Naive thymus-derived CD4-positive, alpha-beta T cell (primary cell): ENCODE measurements at regions not wholly inside any gene's neighbourhood (a gene's known extent, or its start where the extent isn't known, plus 50 kb on each side); places are given as distances from the start of the nearest gene placed in this dataset.

ENCODE experiments used
- ATAC-seq: fragments of 150-1000 bp; cut with Tn5 transposase; 2 replicates; pipeline ENCODE4 v1.10.0; 2021; ENCODE audit warnings: mild to moderate bottlenecking, moderate library complexity
- CTCF ChIA-PET: fragments of 350-600 bp; sonication (Branson Sonifier 250); formaldehyde crosslinking; loops from one replicate; lab custom pipeline; 2021; ENCODE audit warnings: antibody characterized with exemption; lab: Charles Lee
- POLR2A ChIA-PET: fragments of 350-600 bp; sonication (Branson Sonifier 250); formaldehyde crosslinking; loops from one replicate; lab custom pipeline; 2021; ENCODE audit warnings: antibody characterized with exemption, inconsistent platforms; lab: Charles Lee
- DNase-seq, 9 donors: peaks; one replicate each; pipeline versions ENCODE4 v3.0.0 to v3.0.0-alpha.2; 2020 to 2022; ENCODE audit warnings: mixed read lengths in 1 of 9
- H3K27ac ChIP-seq: one replicate; pipeline ENCODE4 v1.7.0; 2013; ENCODE audit warnings: mild to moderate bottlenecking, low read depth, low read length, moderate library complexity
- H3K27me3 ChIP-seq, 2 donors: one replicate each; pipeline ENCODE4 v1.7.0; 2013; ENCODE audit warnings: low read length in 2 of 2, mild to moderate bottlenecking in 2 of 2, moderate library complexity in 2 of 2; ENCODE audit not compliant: control insufficient read depth in 2 of 2, insufficient read depth in 2 of 2
- H3K36me3 ChIP-seq, 3 experiments: 1 replicate in 2 of 3; 2 replicates in 1 of 3; pipeline ENCODE4 v1.7.0; 2013; ENCODE audit warnings: low read length in 3 of 3, mild to moderate bottlenecking in 3 of 3, moderate library complexity in 1 of 3; ENCODE audit not compliant: insufficient read depth in 3 of 3, control insufficient read depth in 2 of 3
- H3K4me1 ChIP-seq, 2 donors: one replicate each; pipeline ENCODE4 v1.7.0; 2013; ENCODE audit warnings: low read length in 2 of 2, mild to moderate bottlenecking in 2 of 2, moderate library complexity in 1 of 2; ENCODE audit not compliant: control insufficient read depth in 2 of 2, insufficient read depth in 2 of 2
- H3K4me3 ChIP-seq: 2 replicates; pipeline ENCODE4 v1.7.0; 2013; ENCODE audit warnings: mild to moderate bottlenecking, low read length
- H3K9me3 ChIP-seq, 3 experiments: 1 replicate in 2 of 3; 2 replicates in 1 of 3; pipeline ENCODE4 v1.7.0; 2013; ENCODE audit warnings: low read length in 3 of 3; ENCODE audit not compliant: control insufficient read depth in 2 of 3
- H3K27ac Mint-ChIP-seq, 9 donors: one replicate each; pipeline ENCODE4 v1.8.0; 2020 to 2022; ENCODE audit warnings: mixed read lengths in 9 of 9, mild to moderate bottlenecking in 8 of 9, moderate library complexity in 5 of 9, inconsistent platforms in 2 of 9
- H3K27me3 Mint-ChIP-seq, 5 donors: one replicate each; pipeline ENCODE4 v1.8.0; 2021 to 2022; ENCODE audit warnings: mixed read lengths in 5 of 5, mild to moderate bottlenecking in 1 of 5
- H3K36me3 Mint-ChIP-seq, 5 donors: one replicate each; pipeline ENCODE4 v1.8.0; 2020 to 2022; ENCODE audit warnings: mixed read lengths in 5 of 5, mild to moderate bottlenecking in 3 of 5, inconsistent platforms in 1 of 5
- H3K4me1 Mint-ChIP-seq, 7 donors: one replicate each; pipeline ENCODE4 v1.8.0; 2020 to 2022; ENCODE audit warnings: mixed read lengths in 7 of 7, mild to moderate bottlenecking in 3 of 7, inconsistent platforms in 1 of 7
- H3K4me3 Mint-ChIP-seq, 10 donors: one replicate each; pipeline ENCODE4 v1.8.0; 2020 to 2022; ENCODE audit warnings: mild to moderate bottlenecking in 10 of 10, mixed read lengths in 10 of 10, moderate library complexity in 6 of 10, inconsistent platforms in 2 of 10
- H3K9me3 Mint-ChIP-seq, 11 donors: one replicate each; pipeline ENCODE4 v1.8.0; 2020 to 2022; ENCODE audit warnings: mixed read lengths in 11 of 11, mild to moderate bottlenecking in 4 of 11, inconsistent platforms in 1 of 11, moderate library complexity in 1 of 11
- intact Hi-C, 2 donors: fragments of 100-400 bp; cut with micrococcal nuclease; formaldehyde crosslinking; loops; one replicate each; pipeline ENCODE4 v1.15.1; 2023

DNA sequence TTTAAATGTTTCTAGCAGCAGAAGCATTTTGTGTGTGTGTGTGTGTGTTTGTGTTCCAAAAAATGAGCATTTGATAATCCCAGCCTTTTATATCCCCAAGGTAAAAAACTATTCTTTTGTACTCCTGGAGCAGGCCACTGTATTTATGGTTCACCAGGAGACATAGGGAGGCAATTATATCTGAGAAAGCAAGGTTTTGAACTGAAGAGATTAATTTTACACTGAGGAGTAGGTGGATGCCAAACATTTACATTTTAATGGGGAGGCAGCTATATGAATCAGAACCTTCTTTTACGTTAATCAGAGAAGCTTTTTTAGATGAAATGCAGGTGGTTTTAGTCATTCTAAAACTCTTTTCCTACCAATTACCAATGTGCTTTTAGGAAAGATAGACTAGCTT, 1374.0 kb upstream of the TENM4 start:
- H3K4me1 ChIP-seq, result no peaks in the 10 kb centered on the region
- no peaks in the 10 kb centered on the region for H3K36me3 ChIP-seq
- DNase-seq (no peak), ATAC-seq (no peak)
- Mint-ChIP-seq H3K36me3 (no peaks in the 10 kb centered on the region), H3K27ac (no peak overlapping the region), H3K27me3 (no peaks in the 10 kb centered on the region), H3K4me1 (peaks cover 0 to 6% (median 0%) of the 10 kb centered on the region in 7 donors), H3K9me3 (peaks cover 1 to 29% (median 4%) of the 10 kb centered on the region in 11 donors), H3K4me3 (no peak overlapping the region)
- intact Hi-C loops, result loop anchor here in 1 of 2 donors (10.0 kb wide), 1 partner anchor 60 kb away; no protein-coding TSS in a partner anchor
- no peaks in the 10 kb centered on the region for H3K9me3 ChIP-seq
- ChIA-PET CTCF (no interaction called here), POLR2A (no interaction called here)
- no peak overlapping the region for H3K4me3 ChIP-seq
- H3K27ac ChIP-seq, result no peak overlapping the region
- H3K27me3 ChIP-seq, result no peaks in the 10 kb centered on the region

DNA sequence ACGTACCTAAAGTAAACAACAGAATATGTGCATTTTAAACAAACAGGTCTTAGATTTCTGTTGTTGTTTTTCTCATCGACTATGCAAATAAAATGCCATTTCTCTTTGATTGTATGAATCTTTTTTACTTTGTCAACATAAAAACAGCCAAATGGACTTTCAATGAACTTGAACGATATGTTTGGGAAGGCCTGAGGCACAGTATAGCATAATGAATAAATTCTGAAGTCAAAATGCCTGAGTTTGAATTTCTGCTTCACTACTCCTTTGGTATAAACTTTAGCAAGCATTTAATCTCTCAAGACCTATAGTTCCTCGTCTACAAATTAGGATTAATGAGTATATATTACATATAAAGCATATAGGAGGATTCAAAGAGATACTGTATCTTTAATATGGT, 1369.9 kb upstream of the TENM4 start:
- Mint-ChIP-seq H3K9me3 (peaks cover 0 to 24% (median 2%) of the 10 kb centered on the region in 11 donors), H3K27me3 (no peaks in the 10 kb centered on the region), H3K4me1 (peaks cover 0 to 3% (median 0%) of the 10 kb centered on the region in 7 donors), H3K27ac (no peak overlapping the region), H3K36me3 (no peaks in the 10 kb centered on the region), H3K4me3 (no peak overlapping the region)
- intact Hi-C loops, result loop anchor here in 1 of 2 donors (10.0 kb wide), 1 partner anchor 56 kb away; no protein-coding TSS in a partner anchor
- Histone ChIP-seq H3K4me1 (no peaks in the 10 kb centered on the region), H3K27me3 (no peaks in the 10 kb centered on the region), H3K4me3 (no peak overlapping the region), H3K9me3 (no peaks in the 10 kb centered on the region), H3K36me3 (no peaks in the 10 kb centered on the region), H3K27ac (no peak overlapping the region)
- no peak for DNase-seq
- ATAC-seq, result no peak
- POLR2A ChIA-PET, result no interaction called here
- CTCF ChIA-PET, result no interaction called here

- Mint-ChIP-seq H3K27me3 (no peaks in the 10 kb centered on the region), H3K4me3 (no peak overlapping the region), H3K27ac (no peak overlapping the region), H3K36me3 (no peaks in the 10 kb centered on the region), H3K4me1 (no peaks in the 10 kb centered on the region), H3K9me3 (peaks cover 3 to 32% (median 12%) of the 10 kb centered on the region in 11 donors)
- Histone ChIP-seq H3K27me3 (no peaks in the 10 kb centered on the region), H3K27ac (no peak overlapping the region), H3K36me3 (no peaks in the 10 kb centered on the region), H3K4me1 (no peaks in the 10 kb centered on the region), H3K9me3 (no peaks in the 10 kb centered on the region), H3K4me3 (no peak overlapping the region)
- ATAC-seq (no peak), DNase-seq (no peak)
- intact Hi-C loops, result no loop called here
- POLR2A ChIA-PET, result interaction anchor here (0.5 kb wide), 1 partner anchor 363 kb away, joined by 4 read pairs; no protein-coding TSS in a partner anchor
- CTCF ChIA-PET, result no interaction called here
Measured at GRCh38 chr11:80798174-80798573, 1357.3 kb upstream of the TENM4 start.

- Mint-ChIP-seq H3K27ac (no peak overlapping the region), H3K36me3 (peaks cover 0 to 4% (median 0%) of the 10 kb centered on the region in 5 donors), H3K27me3 (no peaks in the 10 kb centered on the region), H3K4me1 (no peaks in the 10 kb centered on the region), H3K4me3 (no peak overlapping the region), H3K9me3 (peaks cover 0 to 19% (median 6%) of the 10 kb centered on the region in 11 donors)
- Histone ChIP-seq H3K9me3 (no peaks in the 10 kb centered on the region), H3K36me3 (no peaks in the 10 kb centered on the region), H3K27me3 (no peaks in the 10 kb centered on the region), H3K4me1 (no peaks in the 10 kb centered on the region), H3K4me3 (no peak overlapping the region), H3K27ac (no peak overlapping the region)
- no peak for ATAC-seq
- POLR2A ChIA-PET, result no interaction called here
- intact Hi-C loops, result no loop called here
- CTCF ChIA-PET, result no interaction called here
- DNase-seq, result no peak
Measured at GRCh38 chr11:80783561-80783960, 1342.7 kb upstream of the TENM4 start.

DNA sequence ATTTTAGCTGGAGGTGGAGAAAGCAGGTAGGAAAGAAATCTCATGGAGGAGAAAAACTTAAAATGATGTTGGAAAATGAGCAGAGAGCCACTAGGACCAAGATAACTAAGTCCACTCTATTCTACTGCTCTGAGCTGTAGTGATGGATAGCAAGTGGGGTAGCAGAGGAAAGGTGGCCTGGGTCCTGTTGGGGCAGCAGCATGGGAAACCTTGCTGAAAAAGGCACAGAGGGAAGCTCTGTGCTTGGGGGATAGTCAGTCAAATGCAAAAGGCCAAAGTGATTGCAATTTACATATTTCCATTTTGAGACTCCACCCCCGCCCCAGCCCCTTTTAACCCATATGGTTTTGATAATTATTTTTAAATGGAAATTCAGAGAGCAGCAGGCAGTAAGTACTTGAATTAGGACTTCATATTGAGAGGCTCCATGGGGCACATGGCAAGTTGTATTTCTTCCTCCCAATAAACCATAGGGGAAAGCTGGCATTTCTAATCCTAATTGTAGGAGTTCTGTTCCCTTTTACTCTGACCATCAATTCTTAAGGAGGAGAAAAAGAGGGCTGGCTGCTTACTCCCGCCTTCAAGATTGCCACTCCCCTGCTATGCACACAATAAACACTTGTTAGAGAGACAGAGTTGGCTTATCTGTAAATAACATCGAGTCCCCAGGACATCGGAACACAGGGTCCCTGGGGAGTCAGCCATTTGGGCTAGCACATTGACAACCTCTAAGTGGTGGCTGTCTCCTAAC, 1341.5 kb upstream of the TENM4 start:
- ChIA-PET CTCF (no interaction called here), POLR2A (no interaction called here)
- H3K4me3 ChIP-seq, result no peak overlapping the region
- Mint-ChIP-seq H3K4me3 (no peak overlapping the region), H3K36me3 (peaks cover 0 to 4% (median 0%) of the 10 kb centered on the region in 5 donors), H3K27me3 (no peaks in the 10 kb centered on the region), H3K9me3 (peaks cover 0 to 21% (median 7%) of the 10 kb centered on the region in 11 donors), H3K27ac (no peak overlapping the region), H3K4me1 (no peaks in the 10 kb centered on the region)
- H3K9me3 ChIP-seq, result no peaks in the 10 kb centered on the region
- H3K4me1 ChIP-seq, result no peaks in the 10 kb centered on the region
- H3K27ac ChIP-seq, result no peak overlapping the region
- ATAC-seq, result no peak
- DNase-seq, result no peak
- intact Hi-C loops, result no loop called here
- H3K36me3 ChIP-seq, result no peaks in the 10 kb centered on the region
- no peaks in the 10 kb centered on the region for H3K27me3 ChIP-seq

GRCh38 chr11:80779905-80780605, 1339.2 kb upstream of the TENM4 start:
- CTCF ChIA-PET, result no interaction called here
- no peak overlapping the region for H3K4me3 ChIP-seq
- Mint-ChIP-seq H3K4me3 (no peak overlapping the region), H3K27ac (no peak overlapping the region), H3K4me1 (no peaks in the 10 kb centered on the region), H3K27me3 (no peaks in the 10 kb centered on the region), H3K36me3 (peaks cover 0 to 4% (median 0%) of the 10 kb centered on the region in 5 donors), H3K9me3 (peaks cover 0 to 24% (median 8%) of the 10 kb centered on the region in 11 donors)
- no peaks in the 10 kb centered on the region for H3K9me3 ChIP-seq
- DNase-seq, result no peak
- no peak for ATAC-seq
- H3K27me3 ChIP-seq, result no peaks in the 10 kb centered on the region
- no peaks in the 10 kb centered on the region for H3K36me3 ChIP-seq
- intact Hi-C loops, result no loop called here
- POLR2A ChIA-PET, result no interaction called here
- no peak overlapping the region for H3K27ac ChIP-seq
- H3K4me1 ChIP-seq, result no peaks in the 10 kb centered on the region
